ENCODE measurements at regions not wholly inside any gene's neighbourhood (a gene's known extent, or its start where the extent isn't known, plus 50 kb on each side); places are given as distances from the start of the nearest gene placed in this dataset.
"Not testable (repeated sequence)": the region's sequence is repeated elsewhere in the genome, so short reads cannot be mapped to it uniquely, and the experiment has no call there.

GRCh38 chr1:30151119-30151518 is 572.3 kb downstream of the MATN1 start:
- DNase-seq (ENCODE audit: low spot score) = no peak

- DNase-seq (ENCODE audit: low spot score) = no peak
These were observed 574.2 kb downstream of the MATN1 start for GRCh38 chr1:30149226-30149625.

- no peak for DNase-seq (ENCODE audit: low spot score)
These were observed 574.7 kb downstream of the MATN1 start for GRCh38 chr1:30148676-30149075.

- no peak for DNase-seq (ENCODE audit: low spot score)
These were observed 576.2 kb downstream of the MATN1 start for GRCh38 chr1:30147188-30147587.

GRCh38 chr1:30146448-30146847 is 576.9 kb downstream of the MATN1 start:
- DNase-seq (ENCODE audit: low spot score) = no peak

- DNase-seq (ENCODE audit: low spot score) = no peak
These were observed 577.6 kb downstream of the MATN1 start for GRCh38 chr1:30145723-30146303.

GRCh38 chr1:30144831-30145230 is 578.6 kb downstream of the MATN1 start:
- DNase-seq (ENCODE audit: low spot score) = no peak

GRCh38 chr1:30143517-30143916 is 579.9 kb downstream of the MATN1 start:
- no peak for DNase-seq (ENCODE audit: low spot score)

GRCh38 chr1:30140566-30140965 is 582.8 kb downstream of the MATN1 start:
- no peak for DNase-seq (ENCODE audit: low spot score)

GRCh38 chr1:30138891-30139290 is 584.5 kb downstream of the MATN1 start:
- no peak for DNase-seq (ENCODE audit: low spot score)

- no peak for DNase-seq (ENCODE audit: low spot score)
These were observed 586.4 kb downstream of the MATN1 start for GRCh38 chr1:30137001-30137400.

GRCh38 chr1:30135698-30136097 is 587.7 kb downstream of the MATN1 start:
- DNase-seq (ENCODE audit: low spot score) = no peak

GRCh38 chr1:30134466-30135217 is 588.7 kb downstream of the MATN1 start:
- DNase-seq (ENCODE audit: low spot score) = no peak

- no peak for DNase-seq (ENCODE audit: low spot score)
These were observed 589.9 kb downstream of the MATN1 start for GRCh38 chr1:30133414-30134055.

- no peak for DNase-seq (ENCODE audit: low spot score)
These were observed 590.6 kb downstream of the MATN1 start for GRCh38 chr1:30132602-30133286.

- not testable (repeated sequence) for DNase-seq (ENCODE audit: low spot score)
These were observed 592.8 kb downstream of the MATN1 start for GRCh38 chr1:30130566-30130965.

- DNase-seq (ENCODE audit: low spot score) = no peak
These were observed 593.3 kb downstream of the MATN1 start for GRCh38 chr1:30130099-30130498.

GRCh38 chr1:30129421-30130055 is 593.8 kb downstream of the MATN1 start:
- DNase-seq (ENCODE audit: low spot score) = no peak

- no peak for DNase-seq (ENCODE audit: low spot score)
These were observed 594.4 kb downstream of the MATN1 start for GRCh38 chr1:30129001-30129408.

GRCh38 chr1:30126848-30127247 is 596.5 kb downstream of the MATN1 start:
- DNase-seq (ENCODE audit: low spot score) = no peak

- no peak for DNase-seq (ENCODE audit: low spot score)
These were observed 597.6 kb downstream of the MATN1 start for GRCh38 chr1:30125821-30126170.

- DNase-seq (ENCODE audit: low spot score) = no peak
These were observed 598.2 kb downstream of the MATN1 start for GRCh38 chr1:30125021-30125820.
